Loucy (cell line): ENCODE measurements at regions not wholly inside any gene's neighbourhood (a gene's known extent, or its start where the extent isn't known, plus 50 kb on each side); places are given as distances from the start of the nearest gene placed in this dataset.

Experiments used
- EZH2phosphoT487 ChIP-seq: fragments of 200-600 bp; IDR thresholded peaks from 2 replicates; pipeline ENCODE4 v1.6.1; 2018; ENCODE audit warnings: antibody characterized with exemption, mild to moderate bottlenecking, moderate library complexity, borderline replicate concordance
- TF ChIP-seq, protein P1 (sequence below): fragments of 200-600 bp; sonication (generic); conservative IDR thresholded peaks from 2 replicates; pipeline ENCODE4 v1.5.1; 2014; ENCODE audit warnings: mild to moderate bottlenecking, antibody characterized with exemption, low read length

DNA sequence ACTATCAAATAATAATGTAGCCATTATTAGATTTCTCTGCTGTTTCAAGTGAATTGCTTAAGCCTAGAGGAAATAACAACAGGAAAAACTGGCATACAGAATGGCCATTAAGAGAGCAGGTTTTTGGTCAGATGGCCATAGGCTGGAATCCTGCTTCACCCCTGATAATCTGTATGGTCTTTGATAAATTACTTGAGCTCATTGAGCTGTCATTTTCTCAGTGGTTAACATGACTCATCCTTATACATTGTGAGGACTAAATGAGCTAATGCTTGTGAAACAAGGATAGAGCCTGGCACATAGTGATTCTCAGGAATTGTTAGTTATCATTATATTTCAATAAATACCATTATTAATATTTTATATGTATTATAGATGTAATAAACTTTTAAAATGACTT, 516.5 kb downstream of the KIF4B start:
- TF ChIP-seq, protein P1, sequence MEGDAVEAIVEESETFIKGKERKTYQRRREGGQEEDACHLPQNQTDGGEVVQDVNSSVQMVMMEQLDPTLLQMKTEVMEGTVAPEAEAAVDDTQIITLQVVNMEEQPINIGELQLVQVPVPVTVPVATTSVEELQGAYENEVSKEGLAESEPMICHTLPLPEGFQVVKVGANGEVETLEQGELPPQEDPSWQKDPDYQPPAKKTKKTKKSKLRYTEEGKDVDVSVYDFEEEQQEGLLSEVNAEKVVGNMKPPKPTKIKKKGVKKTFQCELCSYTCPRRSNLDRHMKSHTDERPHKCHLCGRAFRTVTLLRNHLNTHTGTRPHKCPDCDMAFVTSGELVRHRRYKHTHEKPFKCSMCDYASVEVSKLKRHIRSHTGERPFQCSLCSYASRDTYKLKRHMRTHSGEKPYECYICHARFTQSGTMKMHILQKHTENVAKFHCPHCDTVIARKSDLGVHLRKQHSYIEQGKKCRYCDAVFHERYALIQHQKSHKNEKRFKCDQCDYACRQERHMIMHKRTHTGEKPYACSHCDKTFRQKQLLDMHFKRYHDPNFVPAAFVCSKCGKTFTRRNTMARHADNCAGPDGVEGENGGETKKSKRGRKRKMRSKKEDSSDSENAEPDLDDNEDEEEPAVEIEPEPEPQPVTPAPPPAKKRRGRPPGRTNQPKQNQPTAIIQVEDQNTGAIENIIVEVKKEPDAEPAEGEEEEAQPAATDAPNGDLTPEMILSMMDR: no peak
- TF ChIP-seq EZH2phosphoT487: no peak
